HL-60 (cell line): ENCODE measurements at regions not wholly inside any gene's neighbourhood (a gene's known extent, or its start where the extent isn't known, plus 50 kb on each side); places are given as distances from the start of the nearest gene placed in this dataset.

ENCODE experiments used
- DNase-seq, 2 experiments: peaks; one replicate each; pipeline ENCODE4 v3.0.0-alpha.2; 2010 to 2020; ENCODE audit warnings: low read depth in 1 of 2, low spot score in 1 of 2
- H3K27ac ChIP-seq: fragments of 250-450 bp; sonication (Bioruptor Pico); replicated peaks from 2 replicates; pipeline ENCODE4 v1.5.1; 2020; ENCODE audit warnings: mild to moderate bottlenecking, moderate library complexity
- H3K27me3 ChIP-seq: fragments of 250-450 bp; sonication (Bioruptor Pico); 2 replicates; pipeline ENCODE4 v1.5.1; 2021; ENCODE audit warnings: mild to moderate bottlenecking, moderate library complexity; ENCODE audit not compliant: insufficient read depth, poor library complexity, severe bottlenecking
- H3K4me3 ChIP-seq: replicated peaks from 2 replicates; pipeline ENCODE4 v1.5.1; 2011; ENCODE audit warnings: mild to moderate bottlenecking, control low read depth, low read length; ENCODE audit not compliant: insufficient read depth
- CTCF ChIP-seq: IDR thresholded peaks from one replicate; pipeline ENCODE4 v1.5.1; 2011; ENCODE audit warnings: low read length, control low read depth, inconsistent platforms; ENCODE audit not compliant: insufficient read depth
- GABPA ChIP-seq: IDR thresholded peaks from 2 replicates; pipeline ENCODE4 v1.6.1; 2012; ENCODE audit warnings: low read depth
- POLR2AphosphoS5 ChIP-seq: IDR thresholded peaks from 2 replicates; pipeline ENCODE4 v1.6.1; 2012; ENCODE audit warnings: low read depth
- REST ChIP-seq: IDR thresholded peaks from 2 replicates; pipeline ENCODE4 v1.6.1; 2012; ENCODE audit warnings: low read depth; ENCODE audit not compliant: insufficient replicate concordance
- SPI1 ChIP-seq: IDR thresholded peaks from 2 replicates; pipeline ENCODE4 v1.6.1; 2012; ENCODE audit warnings: low read depth, mild to moderate bottlenecking, borderline replicate concordance

GRCh38 chr7:118087126-118087525 lies 96.8 kb upstream of the LSM8 start:
- H3K4me3 ChIP-seq = no peak overlapping the region
- H3K27ac ChIP-seq = no peak overlapping the region
- DNase-seq = no peak
- TF ChIP-seq GABPA (no peak), POLR2AphosphoS5 (no peak), CTCF (no peak), SPI1 (no peak), REST (no peak)
- H3K27me3 ChIP-seq = no peaks in the 10 kb centered on the region

- TF ChIP-seq CTCF (no peak), POLR2AphosphoS5 (no peak), SPI1 (no peak), GABPA (no peak)
- no peak for DNase-seq
- Histone ChIP-seq H3K4me3 (no peak overlapping the region), H3K27me3 (no peaks in the 10 kb centered on the region), H3K27ac (no peak overlapping the region)
Observed at GRCh38 chr7:118094044-118094443, 89.9 kb upstream of the LSM8 start.

GRCh38 chr7:118104812-118105441 lies 79.0 kb upstream of the LSM8 start:
- Histone ChIP-seq H3K27me3 (no peaks in the 10 kb centered on the region), H3K4me3 (no peak overlapping the region), H3K27ac (no peak overlapping the region)
- TF ChIP-seq GABPA (no peak), REST (no peak), CTCF (peak; percentile 36)
- no peak for DNase-seq

GRCh38 chr7:118109607-118110006 lies 74.4 kb upstream of the LSM8 start:
- DNase-seq = no peak
- no peak overlapping the region for H3K4me3 ChIP-seq
- no peak for TF ChIP-seq POLR2AphosphoS5
- no peak for TF ChIP-seq CTCF
- no peak for TF ChIP-seq SPI1
- no peak for TF ChIP-seq GABPA
- H3K27me3 ChIP-seq = no peaks in the 10 kb centered on the region
- no peak overlapping the region for H3K27ac ChIP-seq
